IMR-90 (cell line): ENCODE measurements at regions not wholly inside any gene's neighbourhood (a gene's known extent, or its start where the extent isn't known, plus 50 kb on each side); places are given as distances from the start of the nearest gene placed in this dataset.

ENCODE experiments used
- ATAC-seq: fragments of 200-7000 bp; cut with Tn5 transposase; 2 replicates; pipeline ENCODE4 v1.9.1; 2020; ENCODE audit warnings: low read depth, mild to moderate bottlenecking, moderate library complexity
- BruUV-seq: library from RNA; stranded (reverse); fragments of 400-500 nt; replicated peaks from 2 replicates; lab custom pipeline; 2021; lab: Mats Ljungman, UMichigan
- CTCF ChIA-PET: fragments of 300-600 bp; formaldehyde crosslinking; extraction: SDS; loops from one replicate; lab custom pipeline; 2021; ENCODE audit warnings: antibody characterized with exemption; lab: Yijun Ruan, JAX
- POLR2A ChIA-PET: fragments of 300-600 bp; sonication (Branson Sonifier 250); formaldehyde crosslinking; loops from one replicate; lab custom pipeline; 2022; ENCODE audit warnings: antibody characterized with exemption; ENCODE audit not compliant: unreplicated experiment; lab: Charles Lee
- DNase-seq: peaks from one replicate; pipeline ENCODE4 v3.0.0; 2013
- H2AFZ ChIP-seq: replicated peaks from 2 replicates; pipeline ENCODE3; 2013; ENCODE audit warnings: low read length, mild to moderate bottlenecking; ENCODE audit not compliant: poor library complexity
- H2AK5ac ChIP-seq: 2 replicates; pipeline ENCODE4 v1.6.1; 2013; ENCODE audit warnings: low read depth, low read length, inconsistent platforms
- H2AK9ac ChIP-seq: replicated peaks from 2 replicates; pipeline ENCODE3; 2013; ENCODE audit warnings: mild to moderate bottlenecking, low read depth, low read length, moderate library complexity; ENCODE audit not compliant: poor library complexity
- H2BK120ac ChIP-seq: 2 replicates; pipeline ENCODE4 v1.6.1; 2013; ENCODE audit warnings: low read depth, low read length, inconsistent platforms
- H2BK15ac ChIP-seq: 3 replicates; pipeline ENCODE4 v1.6.1; 2013; ENCODE audit warnings: low read depth, low read length, inconsistent platforms
- H2BK20ac ChIP-seq: 2 replicates; pipeline ENCODE4 v1.6.1; 2013; ENCODE audit warnings: low read depth, mild to moderate bottlenecking, inconsistent platforms, low read length, moderate library complexity
- H2BK5ac ChIP-seq: 2 replicates; pipeline ENCODE4 v1.6.1; 2013; ENCODE audit warnings: mild to moderate bottlenecking, low read depth, low read length, inconsistent platforms; ENCODE audit not compliant: poor library complexity, severe bottlenecking
- H3K14ac ChIP-seq: replicated peaks from 2 replicates; pipeline ENCODE4 v1.6.1; 2013; ENCODE audit warnings: low read depth, low read length, inconsistent platforms
- H3K18ac ChIP-seq: 2 replicates; pipeline ENCODE4 v1.6.1; 2013; ENCODE audit warnings: low read depth, low read length, control low read depth
- H3K23ac ChIP-seq: 2 replicates; pipeline ENCODE4 v1.6.1; 2013; ENCODE audit warnings: low read depth, low read length, inconsistent platforms
- H3K27ac ChIP-seq: 2 replicates; pipeline ENCODE4 v1.5.1; 2013; ENCODE audit warnings: mild to moderate bottlenecking, control low read depth, low read length; ENCODE audit not compliant: insufficient read depth
- H3K27me3 ChIP-seq: 2 replicates; pipeline ENCODE4 v1.6.1; 2013; ENCODE audit warnings: low read length; ENCODE audit not compliant: control insufficient read depth, insufficient read depth
- H3K36me3 ChIP-seq: 2 replicates; pipeline ENCODE4 v1.6.1; 2013; ENCODE audit warnings: low read length, mixed read lengths; ENCODE audit not compliant: control insufficient read depth, insufficient read depth
- H3K4ac ChIP-seq: 2 replicates; pipeline ENCODE4 v1.6.1; 2013; ENCODE audit warnings: low read depth, low read length, inconsistent platforms
- H3K4me1 ChIP-seq: 2 replicates; pipeline ENCODE4 v1.6.1; 2013; ENCODE audit warnings: low read length, mixed read lengths; ENCODE audit not compliant: control insufficient read depth, insufficient read depth
- H3K4me2 ChIP-seq: 2 replicates; pipeline ENCODE4 v1.6.1; 2013; ENCODE audit warnings: low read depth, mild to moderate bottlenecking, control low read depth, low read length, moderate library complexity
- H3K4me3 ChIP-seq: 2 replicates; pipeline ENCODE4 v1.5.1; 2013; ENCODE audit warnings: low read depth, mild to moderate bottlenecking, control low read depth, low read length, moderate library complexity; ENCODE audit not compliant: insufficient read depth
- H3K56ac ChIP-seq: 2 replicates; pipeline ENCODE4 v1.6.1; 2013; ENCODE audit warnings: low read length, inconsistent platforms; ENCODE audit not compliant: insufficient read depth; ENCODE audit errors: extremely low read depth
- H3K79me1 ChIP-seq, 2 experiments: 2 replicates each; pipeline ENCODE4 v1.6.1; 2013; ENCODE audit warnings: low read length in 2 of 2, inconsistent platforms in 1 of 2, low read depth in 1 of 2
- H3K9ac ChIP-seq: 2 replicates; pipeline ENCODE4 v1.6.1; 2013; ENCODE audit warnings: low read depth, low read length, control low read depth
- H3K9me1 ChIP-seq: 2 replicates; pipeline ENCODE4 v1.6.1; 2013; ENCODE audit warnings: low read length, inconsistent platforms; ENCODE audit not compliant: insufficient read depth
- H3K9me3 ChIP-seq: 2 replicates; pipeline ENCODE4 v1.6.1; 2013; ENCODE audit warnings: low read length; ENCODE audit not compliant: control insufficient read depth, insufficient read depth
- H4K20me1 ChIP-seq: 2 replicates; pipeline ENCODE4 v1.6.1; 2013; ENCODE audit warnings: low read length, inconsistent platforms; ENCODE audit not compliant: insufficient read depth
- H4K5ac ChIP-seq: 2 replicates; pipeline ENCODE4 v1.6.1; 2013; ENCODE audit warnings: mild to moderate bottlenecking, low read depth, low read length, control low read depth
- H4K8ac ChIP-seq, 2 experiments: 2 replicates each; pipeline ENCODE4 v1.6.1; 2013; ENCODE audit warnings: low read depth in 2 of 2, low read length in 2 of 2, control low read depth in 1 of 2, inconsistent platforms in 1 of 2
- H4K91ac ChIP-seq: 2 replicates; pipeline ENCODE4 v1.6.1; 2013; ENCODE audit warnings: low read depth, low read length, inconsistent platforms; ENCODE audit not compliant: insufficient read depth
- BHLHE40 ChIP-seq: fragments of 150-350 bp; IDR thresholded peaks from 2 replicates; pipeline ENCODE4 v1.6.1; 2016; ENCODE audit warnings: mild to moderate bottlenecking, low read depth, low read length
- CEBPB ChIP-seq: IDR thresholded peaks from 2 replicates; pipeline ENCODE4 v1.6.1; 2012; ENCODE audit warnings: low read depth, low read length, improper control_type of control experiment
- CHD1 ChIP-seq: IDR thresholded peaks from 2 replicates; pipeline ENCODE4 v1.6.1; 2012; ENCODE audit warnings: low read depth, low read length, improper control_type of control experiment
- FOS ChIP-seq: fragments of 150-350 bp; IDR thresholded peaks from 2 replicates; pipeline ENCODE4 v1.6.1; 2016; ENCODE audit warnings: low read depth, low read length
- MAFK ChIP-seq: IDR thresholded peaks from 2 replicates; pipeline ENCODE4 v1.6.1; 2012; ENCODE audit warnings: low read depth, low read length, improper control_type of control experiment
- MAZ ChIP-seq: IDR thresholded peaks from 2 replicates; pipeline ENCODE4 v1.6.1; 2012; ENCODE audit warnings: low read depth, mild to moderate bottlenecking, low read length, improper control_type of control experiment, moderate library complexity, borderline replicate concordance
- MXI1 ChIP-seq: IDR thresholded peaks from 2 replicates; pipeline ENCODE4 v1.6.1; 2012; ENCODE audit warnings: low read depth, mild to moderate bottlenecking, low read length, moderate library complexity, borderline replicate concordance
- NFE2L2 ChIP-seq: fragments of 150-350 bp; IDR thresholded peaks from 2 replicates; pipeline ENCODE4 v1.6.1; 2016; ENCODE audit warnings: low read depth, mild to moderate bottlenecking, low read length
- RAD21 ChIP-seq: IDR thresholded peaks from 2 replicates; pipeline ENCODE4 v1.6.1; 2012; ENCODE audit warnings: low read length, improper control_type of control experiment
- RFX5 ChIP-seq: IDR thresholded peaks from 2 replicates; pipeline ENCODE4 v1.8.0; 2012; ENCODE audit warnings: low read depth, mild to moderate bottlenecking, low read length, moderate library complexity
- SMC3 ChIP-seq: fragments of 150-350 bp; IDR thresholded peaks from 2 replicates; pipeline ENCODE4 v1.6.1; 2016; ENCODE audit warnings: low read depth, mild to moderate bottlenecking, antibody characterized with exemption, low read length, moderate library complexity
- WGBS, 2 experiments: methylation state at CpG; one replicate each; pipeline versions ENCODE4 v1.1.5 to v1.1.7; 2013; ENCODE audit warnings: missing lambda C conversion rate in 2 of 2; ENCODE audit not compliant: insufficient read length in 1 of 2; ENCODE audit errors: extremely low coverage in 2 of 2; 5-methylcytosine and 5-hydroxymethylcytosine counted together
- dilution Hi-C: fragments of 300-500 bp; cut with HindIII; formaldehyde crosslinking; loops from one replicate; pipeline ENCODE4 v1.14.3; 2018; ENCODE audit warnings: low sequenced_read_pairs; ENCODE audit not compliant: unreplicated experiment
- in situ Hi-C: fragments of 300-500 bp; cut with MboI; formaldehyde crosslinking; loops from 3 replicates; pipeline ENCODE4 v1.14.3; 2019; ENCODE audit warnings: low sequenced_read_pairs, inconsistent platforms, mixed read lengths
- intact Hi-C: fragments of 100-400 bp; cut with micrococcal nuclease; formaldehyde crosslinking; loops from 2 replicates; pipeline ENCODE4 v1.10.0; 2022
- TF ChIP-seq, protein P1 (sequence below): fragments of 150-350 bp; IDR thresholded peaks from 2 replicates; pipeline ENCODE4 v1.6.1; 2017; ENCODE audit warnings: mild to moderate bottlenecking, antibody characterized with exemption, low read length, low read depth
- TF ChIP-seq, protein P2 (sequence below): conservative IDR thresholded peaks from 2 replicates; pipeline ENCODE4 v1.5.1; 2012; ENCODE audit warnings: mild to moderate bottlenecking, low read depth, low read length, improper control_type of control experiment
- TF ChIP-seq, protein P3 (sequence below): fragments of 150-350 bp; IDR thresholded peaks from 2 replicates; pipeline ENCODE4 v1.6.1; 2016; ENCODE audit warnings: low read depth, mild to moderate bottlenecking, low read length, moderate library complexity, borderline replicate concordance

DNA sequence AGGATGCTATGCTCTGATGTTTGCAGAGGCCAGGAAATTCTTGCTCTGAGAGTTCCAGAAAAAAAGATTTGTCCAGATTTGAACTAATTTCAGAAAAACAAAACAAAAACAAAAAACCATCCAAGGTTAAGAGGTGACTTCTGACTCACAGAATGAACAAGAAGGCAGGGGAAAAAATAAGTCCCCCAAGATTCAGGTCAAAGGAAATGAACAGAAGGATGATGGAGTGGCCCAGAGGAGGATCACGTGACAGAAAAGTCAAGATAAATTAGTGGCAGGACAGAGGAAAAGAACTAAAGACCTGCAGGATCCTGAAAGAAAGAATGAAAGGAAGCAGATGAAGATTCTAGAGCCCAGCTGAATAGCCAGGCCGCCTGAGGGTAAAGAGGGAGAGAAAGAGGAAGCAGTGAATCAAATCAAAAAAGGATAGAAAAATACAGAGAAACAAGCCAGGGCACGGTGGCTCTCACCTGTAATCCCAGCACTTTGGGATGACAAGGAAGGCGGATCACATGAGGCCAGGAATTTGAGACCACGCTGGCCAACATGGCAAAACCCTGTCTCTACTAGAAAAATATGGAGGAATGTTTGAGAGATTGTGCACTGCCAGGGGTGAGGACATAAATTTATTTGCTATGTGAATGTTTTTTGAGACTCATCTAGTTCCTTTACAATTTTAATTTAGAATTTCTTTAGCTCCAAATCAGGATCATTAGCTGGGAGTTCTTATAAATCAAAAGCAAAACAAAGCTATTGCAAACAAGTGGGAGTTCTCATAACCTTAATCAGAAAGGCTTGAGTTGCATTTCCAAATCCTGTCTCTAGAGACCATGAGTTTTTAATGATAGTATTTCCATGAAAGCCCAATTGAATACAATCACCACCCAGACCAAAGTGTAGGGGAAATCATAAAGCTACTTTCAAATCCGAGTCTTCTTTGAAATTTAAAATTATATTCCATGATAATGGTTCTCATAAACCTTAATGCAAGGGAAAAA is 217.1 kb upstream of the PLEKHG7 start:
- no peak overlapping the region for H4K5ac ChIP-seq
- in situ Hi-C loops (no loop called here), dilution Hi-C loops (no loop called here), intact Hi-C loops (no loop called here)
- H2BK15ac ChIP-seq = no peak overlapping the region
- H2BK120ac ChIP-seq = no peak overlapping the region
- no peak overlapping the region for H3K4me2 ChIP-seq
- no peak overlapping the region for H3K9ac ChIP-seq
- ChIA-PET CTCF (interaction anchor here (0.6 to 0.8 kb wide), 3 partner anchors 567 to 846 kb away, joined by 3 to 6 read pairs (median 4); no protein-coding TSS in a partner anchor), POLR2A (interaction anchor here (0.7 kb wide), 1 partner anchor 340 kb away, joined by 4 read pairs; no protein-coding TSS in a partner anchor)
- H4K8ac ChIP-seq = no peak overlapping the region
- no peak overlapping the region for H3K4ac ChIP-seq
- H4K20me1 ChIP-seq = no peaks in the 10 kb centered on the region
- H3K23ac ChIP-seq = no peak overlapping the region
- H2BK20ac ChIP-seq = no peak overlapping the region
- H3K27me3 ChIP-seq = no peaks in the 10 kb centered on the region
- H3K27ac ChIP-seq = no peak overlapping the region
- no peak overlapping the region for H3K4me3 ChIP-seq
- no peaks in the 10 kb centered on the region for H3K9me3 ChIP-seq
- H2AK9ac ChIP-seq = no peak overlapping the region
- H2AFZ ChIP-seq = no peak overlapping the region
- no peaks in the 10 kb centered on the region for H3K9me1 ChIP-seq
- ATAC-seq (no peak), DNase-seq (no peak)
- H3K79me1 ChIP-seq = no peaks in the 10 kb centered on the region
- H2BK5ac ChIP-seq = no peak overlapping the region
- no TSS peak for BruUV-seq
- H3K36me3 ChIP-seq = no peaks in the 10 kb centered on the region
- H2AK5ac ChIP-seq = no peak overlapping the region
- WGBS, 2 experiments = 90% methylated on average over 1 of the region's 6 CpGs; no CpG with 5 or more reads in 1 of the 2 experiments
- no peak overlapping the region for H3K56ac ChIP-seq
- H4K91ac ChIP-seq = no peak overlapping the region
- no peaks in the 10 kb centered on the region for H3K4me1 ChIP-seq
- H3K18ac ChIP-seq = no peak overlapping the region
- H3K14ac ChIP-seq = no peak overlapping the region
- no peak for TF ChIP-seq CEBPB
- no peak for TF ChIP-seq MAFK
- TF ChIP-seq, protein P1, sequence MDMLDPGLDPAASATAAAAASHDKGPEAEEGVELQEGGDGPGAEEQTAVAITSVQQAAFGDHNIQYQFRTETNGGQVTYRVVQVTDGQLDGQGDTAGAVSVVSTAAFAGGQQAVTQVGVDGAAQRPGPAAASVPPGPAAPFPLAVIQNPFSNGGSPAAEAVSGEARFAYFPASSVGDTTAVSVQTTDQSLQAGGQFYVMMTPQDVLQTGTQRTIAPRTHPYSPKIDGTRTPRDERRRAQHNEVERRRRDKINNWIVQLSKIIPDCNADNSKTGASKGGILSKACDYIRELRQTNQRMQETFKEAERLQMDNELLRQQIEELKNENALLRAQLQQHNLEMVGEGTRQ = no peak
- no peak for TF ChIP-seq BHLHE40
- TF ChIP-seq MXI1 = no peak
- TF ChIP-seq NFE2L2 = no peak
- TF ChIP-seq, protein P2, sequence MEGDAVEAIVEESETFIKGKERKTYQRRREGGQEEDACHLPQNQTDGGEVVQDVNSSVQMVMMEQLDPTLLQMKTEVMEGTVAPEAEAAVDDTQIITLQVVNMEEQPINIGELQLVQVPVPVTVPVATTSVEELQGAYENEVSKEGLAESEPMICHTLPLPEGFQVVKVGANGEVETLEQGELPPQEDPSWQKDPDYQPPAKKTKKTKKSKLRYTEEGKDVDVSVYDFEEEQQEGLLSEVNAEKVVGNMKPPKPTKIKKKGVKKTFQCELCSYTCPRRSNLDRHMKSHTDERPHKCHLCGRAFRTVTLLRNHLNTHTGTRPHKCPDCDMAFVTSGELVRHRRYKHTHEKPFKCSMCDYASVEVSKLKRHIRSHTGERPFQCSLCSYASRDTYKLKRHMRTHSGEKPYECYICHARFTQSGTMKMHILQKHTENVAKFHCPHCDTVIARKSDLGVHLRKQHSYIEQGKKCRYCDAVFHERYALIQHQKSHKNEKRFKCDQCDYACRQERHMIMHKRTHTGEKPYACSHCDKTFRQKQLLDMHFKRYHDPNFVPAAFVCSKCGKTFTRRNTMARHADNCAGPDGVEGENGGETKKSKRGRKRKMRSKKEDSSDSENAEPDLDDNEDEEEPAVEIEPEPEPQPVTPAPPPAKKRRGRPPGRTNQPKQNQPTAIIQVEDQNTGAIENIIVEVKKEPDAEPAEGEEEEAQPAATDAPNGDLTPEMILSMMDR = no peak
- TF ChIP-seq RFX5 = no peak
- no peak for TF ChIP-seq SMC3
- no peak for TF ChIP-seq RAD21
- no peak for TF ChIP-seq CHD1
- TF ChIP-seq MAZ = no peak
- TF ChIP-seq, protein P3, sequence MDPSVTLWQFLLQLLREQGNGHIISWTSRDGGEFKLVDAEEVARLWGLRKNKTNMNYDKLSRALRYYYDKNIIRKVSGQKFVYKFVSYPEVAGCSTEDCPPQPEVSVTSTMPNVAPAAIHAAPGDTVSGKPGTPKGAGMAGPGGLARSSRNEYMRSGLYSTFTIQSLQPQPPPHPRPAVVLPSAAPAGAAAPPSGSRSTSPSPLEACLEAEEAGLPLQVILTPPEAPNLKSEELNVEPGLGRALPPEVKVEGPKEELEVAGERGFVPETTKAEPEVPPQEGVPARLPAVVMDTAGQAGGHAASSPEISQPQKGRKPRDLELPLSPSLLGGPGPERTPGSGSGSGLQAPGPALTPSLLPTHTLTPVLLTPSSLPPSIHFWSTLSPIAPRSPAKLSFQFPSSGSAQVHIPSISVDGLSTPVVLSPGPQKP = no peak
- no peak for TF ChIP-seq FOS
